ENCODE measurements at regions not wholly inside any gene's neighbourhood (a gene's known extent, or its start where the extent isn't known, plus 50 kb on each side); places are given as distances from the start of the nearest gene placed in this dataset.

DNA sequence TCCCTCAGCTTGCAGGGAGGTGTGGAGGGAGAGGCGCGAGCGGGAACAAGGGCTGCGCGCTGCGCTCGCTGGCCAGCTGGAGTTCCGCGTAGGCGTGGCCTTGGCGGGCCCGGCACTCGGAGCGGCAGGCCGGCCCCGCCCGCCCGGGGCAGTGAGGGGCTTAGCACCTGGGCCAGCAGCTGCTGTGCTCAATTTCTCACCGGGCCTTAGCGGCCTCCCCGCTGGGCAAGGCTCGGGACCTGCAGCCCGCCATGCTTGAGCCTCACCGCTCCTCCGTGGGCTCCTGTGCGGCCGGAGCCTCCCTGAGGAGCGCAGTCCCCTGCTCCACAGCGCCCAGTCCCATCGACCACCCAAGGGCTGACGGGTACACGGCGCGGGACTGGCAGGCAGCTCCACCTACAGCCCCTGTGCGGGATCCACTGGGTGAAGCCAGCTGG is 1516.4 kb downstream of the EFNA5 start:
- TF ChIP-seq POLR2A (IDR thresholded peaks at IDR 0.05), result no peak
- TF ChIP-seq EP300 (IDR thresholded peaks at IDR 0.05), result no peak

Measured in stomach (tissue), 4 donors.